ENCODE measurements at regions not wholly inside any gene's neighbourhood (a gene's known extent, or its start where the extent isn't known, plus 50 kb on each side); places are given as distances from the start of the nearest gene placed in this dataset.
"Not testable (repeated sequence)": the region's sequence is repeated elsewhere in the genome, so short reads cannot be mapped to it uniquely, and the experiment has no call there.

- FAIRE-seq, result no peak
Measured at GRCh38 chr4:10891866-10892265, 207.3 kb upstream of the CLNK start.

DNA sequence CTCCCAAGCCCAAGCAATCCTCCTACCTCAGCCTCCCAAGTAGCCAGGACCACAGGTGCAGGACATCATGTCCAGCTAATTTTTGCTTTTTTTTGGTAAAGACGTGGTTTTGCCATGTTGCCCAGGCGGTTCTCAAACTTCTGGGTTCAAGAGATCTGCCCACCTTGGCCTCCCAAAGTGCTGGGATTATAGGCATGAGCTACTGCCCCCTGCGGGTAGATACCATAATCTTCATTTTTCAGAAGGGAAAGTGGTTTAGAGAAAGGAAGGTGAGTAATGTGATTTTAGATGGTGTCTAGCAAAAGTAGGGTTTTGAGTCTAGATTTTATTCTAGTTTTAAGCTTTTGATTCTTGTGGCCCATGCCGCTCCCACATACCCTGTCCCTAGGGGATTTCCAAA, 205.3 kb upstream of the CLNK start:
- no peak for FAIRE-seq

DNA sequence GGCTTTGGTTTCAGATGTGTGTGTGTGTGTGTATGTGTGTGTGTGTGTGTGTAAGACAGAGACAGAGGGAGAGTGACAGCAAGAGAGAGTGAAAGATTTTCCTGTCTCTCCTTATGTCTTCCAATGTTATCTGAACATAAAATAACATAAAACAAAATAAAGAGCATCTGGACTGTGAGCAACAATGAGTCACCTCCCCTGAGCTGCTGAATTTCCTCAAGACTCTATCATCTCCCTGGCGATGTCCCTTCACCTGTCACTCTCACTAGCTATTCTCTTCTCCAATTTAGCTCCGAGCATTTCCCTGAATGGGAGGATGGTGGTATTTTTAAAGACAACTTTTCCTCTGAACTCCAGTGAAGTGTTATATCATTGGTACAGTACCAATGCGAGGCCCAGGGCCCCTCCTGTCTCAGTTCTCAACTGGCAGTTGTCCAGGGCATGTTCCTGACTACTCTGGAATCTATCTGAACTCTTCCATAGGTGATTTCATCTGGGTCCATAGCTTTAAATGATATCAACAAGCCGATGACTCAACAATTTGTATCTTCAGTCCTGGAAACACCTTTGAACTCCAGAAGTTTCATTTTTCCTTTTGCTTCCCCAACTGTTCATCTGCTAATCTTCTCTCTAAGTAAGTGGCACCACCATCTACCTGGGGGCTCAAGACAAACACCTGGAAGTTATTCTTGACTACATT, 195.0 kb upstream of the CLNK start:
- FAIRE-seq, result no peak

DNA sequence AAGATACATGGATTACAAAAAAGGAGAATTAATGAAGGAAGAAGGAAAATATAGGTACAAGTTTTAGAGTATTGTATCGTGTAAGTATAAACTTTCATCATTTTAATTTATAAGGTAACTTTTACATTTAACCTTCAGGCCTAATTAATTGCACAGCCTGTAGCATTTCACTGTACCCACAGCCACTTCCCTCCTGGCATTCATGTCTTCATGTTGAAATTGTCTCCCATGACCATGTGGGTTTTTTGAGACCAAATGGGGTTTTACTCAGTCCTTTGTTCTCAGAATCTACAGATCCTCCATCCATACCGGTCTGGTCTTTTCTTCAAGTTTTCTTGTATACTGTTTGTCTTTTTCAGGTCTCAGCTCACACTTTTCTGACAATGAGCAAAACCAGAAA, 194.3 kb upstream of the CLNK start:
- FAIRE-seq, result no peak

DNA sequence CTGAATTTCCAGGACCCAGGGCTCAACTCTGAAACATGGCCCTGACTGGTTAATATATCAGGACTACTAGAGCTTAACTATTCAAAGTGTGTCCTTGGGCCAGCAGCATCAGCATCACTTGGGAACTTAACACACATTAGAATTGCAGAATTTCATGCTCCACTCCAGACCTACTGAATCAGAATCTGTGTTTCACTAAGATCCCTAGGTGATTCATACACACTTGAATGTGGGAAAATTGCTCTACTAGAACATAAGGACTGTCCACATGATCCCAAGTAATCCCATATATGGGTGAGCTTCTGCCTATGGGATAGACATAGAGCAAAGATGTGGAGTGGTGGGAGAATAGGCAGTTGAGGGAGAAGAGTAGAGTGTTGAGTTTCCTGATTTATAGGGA, 192.5 kb upstream of the CLNK start:
- FAIRE-seq, result no peak

- no peak for FAIRE-seq
Measured at GRCh38 chr4:10875144-10875799, 190.7 kb upstream of the CLNK start.

DNA sequence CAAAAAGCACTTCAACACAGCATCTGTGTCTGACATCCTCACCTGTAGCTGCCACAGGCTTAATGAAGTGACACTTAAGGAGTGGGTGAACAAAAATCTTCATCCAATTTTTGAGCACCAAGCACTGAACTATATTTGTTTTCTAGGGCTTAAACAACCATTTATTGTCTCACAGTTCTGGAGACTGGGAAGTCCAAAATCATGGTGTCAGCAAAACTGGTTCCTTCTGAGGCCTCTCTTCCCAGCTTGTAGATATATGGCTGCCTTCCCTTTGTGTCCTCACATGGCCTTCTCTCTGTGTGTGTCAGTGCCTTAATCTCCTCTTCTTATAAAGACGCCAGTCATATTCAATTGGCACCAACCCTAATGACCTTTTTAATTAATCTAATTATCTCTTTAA, 189.2 kb upstream of the CLNK start:
- no peak for FAIRE-seq

- no peak for FAIRE-seq
Measured at GRCh38 chr4:10872833-10873517, 188.4 kb upstream of the CLNK start.

DNA sequence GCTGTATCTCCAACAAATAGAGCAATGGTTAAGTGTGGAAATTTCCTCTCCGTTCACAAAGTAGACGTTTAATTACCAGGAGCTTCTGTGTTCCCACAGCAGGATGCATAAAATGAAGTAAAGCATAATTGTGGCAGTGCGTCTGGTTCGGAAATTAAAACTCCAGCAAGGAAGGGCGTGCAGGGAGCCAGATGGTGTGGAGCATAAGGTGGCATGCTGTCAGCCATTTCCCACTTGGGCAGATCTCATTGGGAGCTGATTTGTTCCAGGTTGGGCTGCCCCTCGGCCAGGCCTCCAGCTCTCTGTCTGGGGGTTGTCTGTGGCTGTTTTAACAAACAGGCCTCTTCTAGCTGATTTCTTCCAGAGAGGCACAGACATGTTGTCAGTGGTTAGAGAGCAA, 182.1 kb upstream of the CLNK start:
- FAIRE-seq, result no peak

GRCh38 chr4:10861036-10861435, 176.5 kb upstream of the CLNK start:
- no peak for FAIRE-seq

DNA sequence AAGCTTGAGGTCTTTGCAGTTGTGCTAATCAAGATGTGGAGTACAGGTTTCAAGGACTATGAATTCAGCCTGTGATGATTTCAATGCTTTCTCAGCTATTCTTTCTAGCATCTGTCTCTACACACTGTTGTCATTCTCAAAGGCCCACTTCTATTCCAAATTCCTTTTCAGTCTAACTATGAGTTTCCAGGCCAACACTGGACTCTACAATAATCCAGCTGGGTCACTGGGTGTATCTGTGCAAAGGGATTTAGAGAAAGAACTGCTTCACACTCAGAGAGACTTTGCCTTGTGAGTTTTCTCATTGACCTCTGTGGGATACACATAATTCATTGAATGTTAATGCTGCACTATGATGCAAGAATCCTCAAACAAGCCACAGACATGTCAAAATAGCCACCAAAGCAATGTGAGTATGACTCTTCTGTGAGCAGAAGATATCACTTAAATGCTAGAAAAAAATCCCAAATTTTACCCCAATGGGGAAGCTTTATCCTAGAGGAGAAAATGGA, 171.8 kb upstream of the CLNK start:
- FAIRE-seq, result no peak

DNA sequence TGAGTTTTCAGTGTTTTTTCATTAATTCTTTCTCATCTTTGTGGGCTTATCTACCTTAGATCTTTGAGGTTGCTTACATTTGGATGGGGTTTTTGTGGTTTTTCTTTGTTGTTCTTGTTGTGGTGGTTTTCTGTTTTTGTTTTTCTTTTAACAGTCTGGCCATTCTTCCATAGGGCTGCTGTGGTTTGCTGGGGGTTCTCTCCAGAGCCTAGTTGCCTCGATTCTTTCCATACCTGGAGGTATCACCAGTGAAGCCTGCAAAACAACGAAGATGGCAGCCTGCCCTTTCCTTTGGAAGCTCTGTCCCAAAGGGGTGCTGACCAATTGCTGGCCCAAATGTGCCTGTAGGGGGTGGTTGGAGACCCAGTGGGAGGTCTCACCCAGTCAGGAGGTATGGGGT, 168.6 kb upstream of the CLNK start:
- FAIRE-seq, result no peak

GRCh38 chr4:10841697-10842096, 157.1 kb upstream of the CLNK start:
- no peak for FAIRE-seq

DNA sequence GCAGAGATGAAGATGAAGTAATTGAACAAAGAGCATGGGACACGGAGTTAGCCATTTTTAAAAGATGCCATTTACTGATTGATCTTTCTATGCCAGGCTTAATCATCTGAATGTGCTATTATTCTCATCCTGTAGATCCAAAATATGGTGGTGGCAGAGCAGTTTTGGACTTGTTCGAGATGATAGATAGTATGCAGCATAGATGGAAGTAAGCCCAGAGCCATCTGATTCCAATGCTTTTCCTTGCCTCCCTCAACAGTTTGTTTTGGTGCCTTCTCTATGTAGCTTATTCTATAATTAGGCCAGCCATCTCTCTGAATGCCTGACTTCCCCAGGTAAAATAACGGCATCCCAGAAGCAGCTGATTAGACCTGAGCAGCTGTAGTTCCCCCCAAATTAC, 152.6 kb upstream of the CLNK start:
- no peak for FAIRE-seq

DNA sequence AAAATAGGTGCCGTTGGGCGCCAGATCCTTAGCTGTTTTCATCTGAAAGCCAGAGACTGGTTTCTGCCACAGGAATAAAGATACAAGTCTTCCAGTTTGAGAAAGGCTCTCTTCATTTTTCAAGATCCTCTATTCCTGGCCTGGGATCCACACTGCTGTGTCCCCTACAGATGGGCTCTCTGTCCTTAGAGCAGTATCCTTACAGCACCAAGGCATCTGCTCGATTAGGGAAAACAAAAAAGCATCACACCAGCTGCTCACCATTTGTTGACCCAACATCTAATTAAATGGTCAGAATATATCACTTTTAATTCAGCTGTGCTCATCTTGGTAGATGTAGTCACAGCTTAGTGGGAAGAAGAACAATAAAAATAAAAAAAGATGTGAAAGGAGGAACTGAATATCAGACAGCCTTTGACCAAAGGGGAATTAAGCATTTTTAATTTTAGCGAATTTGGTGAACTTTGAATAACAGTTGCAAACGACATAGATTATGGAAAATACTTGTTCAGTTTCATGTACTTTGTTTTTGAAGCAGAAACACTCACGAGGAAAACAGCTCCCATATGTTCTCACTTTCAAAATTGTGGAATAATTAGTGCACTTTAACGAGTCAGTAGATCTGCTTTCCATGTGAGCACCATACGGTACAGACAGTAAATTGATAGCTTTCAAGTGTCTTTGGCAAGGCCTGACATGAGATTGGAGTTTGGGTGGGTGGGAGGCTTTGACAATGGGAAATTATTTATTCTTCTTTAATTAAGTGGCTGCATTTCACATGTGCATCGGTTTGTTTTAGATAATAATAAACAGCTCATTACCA, 148.4 kb upstream of the CLNK start:
- no peak for FAIRE-seq

- no peak for FAIRE-seq
Measured at GRCh38 chr4:10831727-10832408, 147.3 kb upstream of the CLNK start.

DNA sequence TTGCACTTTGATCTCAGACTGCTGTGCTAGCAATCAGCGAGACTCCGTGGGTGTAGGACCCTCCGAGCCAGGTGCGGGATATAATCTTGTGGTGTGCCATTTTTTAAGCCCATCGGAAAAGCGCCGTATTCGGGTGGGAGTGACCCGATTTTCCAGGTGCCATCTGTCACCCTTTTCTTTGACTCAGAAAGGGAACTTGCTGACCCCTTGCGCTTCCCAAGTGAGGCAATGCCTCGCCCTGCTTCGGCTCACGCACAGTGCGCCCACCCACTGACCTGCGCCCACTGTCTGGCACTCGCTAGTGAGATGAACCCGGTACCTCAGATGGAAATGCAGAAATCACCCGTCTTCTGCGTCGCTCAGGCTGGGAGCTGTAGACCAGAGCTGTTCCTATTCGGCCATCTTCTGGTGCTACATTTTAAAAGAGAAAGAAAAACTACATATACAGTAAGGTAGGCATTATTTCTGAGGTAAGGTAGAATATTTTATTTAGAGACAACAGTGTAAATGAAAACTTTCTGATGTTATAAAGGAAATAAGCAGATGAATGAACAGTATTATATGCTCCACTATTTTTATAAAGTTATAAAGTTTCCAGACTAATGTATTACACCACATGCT, 144.5 kb upstream of the CLNK start:
- FAIRE-seq, result not testable (repeated sequence)

DNA sequence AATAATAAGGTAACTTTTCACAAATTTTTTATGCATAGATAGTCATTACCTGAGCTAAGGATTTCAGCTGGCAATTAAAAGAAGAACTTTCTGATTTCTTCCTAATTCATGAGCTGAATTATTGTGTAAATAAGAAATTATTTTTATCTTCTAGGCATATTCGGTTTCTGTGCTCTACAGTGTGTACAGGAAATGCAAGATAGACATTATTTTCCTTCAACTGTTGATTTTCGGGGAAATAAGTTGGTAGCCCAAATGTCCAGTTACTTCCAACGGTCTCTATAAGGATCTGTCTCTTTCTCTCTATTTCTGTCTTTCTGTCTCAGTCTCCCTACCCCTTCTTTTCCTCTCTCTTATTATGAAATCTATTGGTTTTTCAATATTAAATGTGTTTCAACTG, 137.3 kb upstream of the CLNK start:
- FAIRE-seq, result no peak

GRCh38 chr4:10816571-10816970, 132.0 kb upstream of the CLNK start:
- FAIRE-seq, result no peak

DNA sequence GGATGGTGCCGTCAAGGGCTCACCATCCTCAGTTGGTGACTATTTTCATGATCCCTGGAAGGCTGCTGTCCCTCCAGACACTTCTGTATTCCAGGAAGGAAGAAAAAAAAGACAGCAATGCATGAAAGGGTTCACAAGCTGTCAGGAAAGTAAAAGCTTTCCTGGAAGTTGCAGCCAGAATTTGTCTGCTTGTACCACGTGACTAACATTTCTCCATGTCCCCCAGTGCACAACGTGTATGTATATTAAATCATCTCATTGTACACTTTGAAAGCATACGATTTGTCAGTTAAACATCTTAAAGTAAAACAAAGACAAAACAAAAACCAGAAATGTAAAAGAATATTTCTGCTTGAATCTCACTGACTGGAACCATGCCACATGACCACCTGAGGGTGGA, 127.4 kb upstream of the CLNK start:
- no peak for FAIRE-seq

GRCh38 chr4:10810411-10810810, 125.8 kb upstream of the CLNK start:
- FAIRE-seq, result no peak

DNA sequence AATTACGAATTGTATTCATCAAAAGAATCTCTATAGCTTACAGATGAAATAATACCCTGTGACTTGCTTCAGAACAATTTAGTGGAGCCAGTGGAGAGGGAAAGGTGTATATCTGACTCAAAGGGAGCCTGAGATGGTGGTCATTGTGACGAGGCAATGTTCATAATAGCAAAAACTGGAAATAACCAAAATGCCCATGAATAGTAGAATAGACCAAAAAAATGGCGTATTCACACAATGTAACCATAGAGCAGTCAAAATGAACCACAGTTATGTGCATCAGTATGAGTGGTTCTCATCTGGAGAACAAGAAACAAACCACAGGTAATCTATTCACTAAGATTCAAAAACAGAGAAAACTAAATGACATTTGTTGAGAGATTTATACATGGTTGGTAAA, 125.3 kb upstream of the CLNK start:
- FAIRE-seq, result no peak
